GM21447 (cell line): ENCODE measurements at regions not wholly inside any gene's neighbourhood (a gene's known extent, or its start where the extent isn't known, plus 50 kb on each side); places are given as distances from the start of the nearest gene placed in this dataset.

Experiments
- ATAC-seq: cut with Tn5 transposase; IDR thresholded peaks from one replicate; pipeline ENCODE4 v1.9.1; 2021; ENCODE audit not compliant: unreplicated experiment

GRCh38 chr11:91178366-91178765 is 955.5 kb upstream of the CHORDC1 start:
- ATAC-seq = no peak

GRCh38 chr11:91174734-91175133 is 951.9 kb upstream of the CHORDC1 start:
- ATAC-seq = no peak

- ATAC-seq = no peak
Measured at GRCh38 chr11:91174193-91174592, 951.3 kb upstream of the CHORDC1 start.

DNA sequence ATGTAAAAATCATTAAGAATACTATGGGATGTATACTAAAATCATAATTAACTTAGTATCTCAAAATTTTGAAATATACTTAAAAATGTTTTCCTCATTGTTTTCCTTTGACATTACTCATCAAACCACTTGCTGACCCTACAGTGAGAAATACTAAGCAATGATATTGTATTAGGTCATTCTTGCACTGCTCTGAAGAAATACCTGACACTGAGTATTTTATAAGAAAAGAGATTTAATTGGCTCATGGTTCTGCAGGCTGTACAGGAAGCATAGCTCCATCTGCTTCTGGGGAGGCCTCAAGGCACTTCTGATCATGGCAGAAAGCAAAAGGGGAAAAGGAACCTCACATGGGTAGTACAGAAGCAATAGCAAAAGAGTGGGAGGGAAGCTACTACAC is 950.9 kb upstream of the CHORDC1 start:
- no peak for ATAC-seq

GRCh38 chr11:91170711-91171110 is 947.9 kb upstream of the CHORDC1 start:
- ATAC-seq = no peak

DNA sequence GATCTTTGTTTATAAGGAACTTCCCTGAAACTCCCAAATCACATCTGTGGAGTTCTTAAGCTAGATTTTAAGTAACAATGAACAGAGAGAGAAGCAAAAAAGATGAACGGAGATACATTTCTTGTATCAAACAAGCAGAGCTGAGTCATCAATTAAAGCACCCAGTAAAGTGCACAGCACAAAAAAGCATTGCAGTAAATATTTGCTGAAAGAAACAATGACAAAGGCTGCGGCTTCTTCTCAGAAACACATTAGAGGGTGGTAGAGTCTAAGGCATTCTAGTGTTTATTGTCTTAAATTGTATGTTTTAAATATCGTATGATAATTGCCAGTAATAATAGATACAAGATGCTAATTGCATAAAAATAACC is 941.6 kb upstream of the CHORDC1 start:
- no peak for ATAC-seq

- no peak for ATAC-seq
Measured at GRCh38 chr11:91163619-91164451, 941.0 kb upstream of the CHORDC1 start.

DNA sequence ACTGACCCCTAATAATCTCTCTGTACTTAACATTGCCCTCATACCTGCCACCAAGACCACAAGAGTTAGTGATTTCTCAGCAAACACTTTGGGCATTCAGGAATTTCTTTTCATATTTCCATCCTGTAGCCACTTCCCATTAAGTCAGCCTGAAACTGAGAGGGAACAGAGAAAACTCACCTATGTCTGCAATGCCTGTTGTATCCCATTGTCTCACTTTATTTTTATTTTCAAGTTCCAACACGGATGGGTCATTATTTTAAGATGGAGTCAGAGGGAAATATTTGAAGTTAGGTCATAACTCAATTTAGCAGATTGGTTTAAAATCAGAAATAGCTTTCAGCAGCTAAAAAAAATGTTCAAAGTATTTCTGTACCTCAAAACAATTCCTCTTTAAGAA is 937.8 kb upstream of the CHORDC1 start:
- ATAC-seq = no peak

DNA sequence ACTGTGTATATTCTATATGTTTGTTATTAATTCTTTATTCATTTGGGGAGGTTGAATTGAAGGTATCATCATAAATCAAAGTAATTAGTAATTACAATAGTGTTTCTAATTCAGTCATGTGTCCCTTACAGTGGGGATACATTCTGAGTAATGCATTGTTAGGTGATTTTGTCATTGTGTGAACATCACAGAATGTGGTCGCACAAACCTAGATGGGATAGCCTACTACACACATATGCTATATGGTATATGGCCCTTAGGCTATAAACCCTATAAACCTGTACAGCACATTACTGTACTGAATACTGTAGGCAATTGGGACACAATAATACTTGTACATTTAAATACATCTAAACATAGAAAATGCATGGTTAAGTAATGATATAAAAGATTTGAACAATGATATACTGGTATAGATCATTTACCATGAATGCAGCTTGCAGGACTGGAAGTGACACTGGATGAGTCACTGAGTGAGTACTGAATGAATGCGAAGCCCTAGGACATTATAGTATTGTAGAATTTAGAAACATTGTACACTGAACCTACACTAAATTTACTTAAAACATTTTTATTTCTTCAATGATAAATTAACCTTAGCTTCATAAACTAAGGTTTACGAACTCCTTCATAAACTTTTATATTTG is 936.2 kb upstream of the CHORDC1 start:
- no peak for ATAC-seq

DNA sequence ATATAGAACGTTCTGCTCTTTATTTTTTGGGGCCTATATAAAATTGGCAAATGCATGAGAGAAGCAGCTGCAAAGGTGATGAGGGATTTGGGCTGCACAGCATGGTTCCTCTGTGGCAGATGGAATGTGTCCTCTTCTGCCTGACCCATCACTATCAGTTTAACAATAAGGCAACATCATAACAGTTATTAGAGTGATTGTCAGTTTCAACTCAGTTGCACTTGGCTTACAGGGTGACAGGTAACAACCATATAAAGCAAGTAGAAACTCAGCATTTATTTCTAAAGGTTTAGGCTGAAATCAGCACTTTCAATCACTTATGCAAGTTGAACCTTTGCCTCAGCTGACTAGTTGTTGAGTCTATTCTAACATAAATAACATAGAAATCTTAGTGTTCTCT is 935.4 kb upstream of the CHORDC1 start:
- no peak for ATAC-seq

DNA sequence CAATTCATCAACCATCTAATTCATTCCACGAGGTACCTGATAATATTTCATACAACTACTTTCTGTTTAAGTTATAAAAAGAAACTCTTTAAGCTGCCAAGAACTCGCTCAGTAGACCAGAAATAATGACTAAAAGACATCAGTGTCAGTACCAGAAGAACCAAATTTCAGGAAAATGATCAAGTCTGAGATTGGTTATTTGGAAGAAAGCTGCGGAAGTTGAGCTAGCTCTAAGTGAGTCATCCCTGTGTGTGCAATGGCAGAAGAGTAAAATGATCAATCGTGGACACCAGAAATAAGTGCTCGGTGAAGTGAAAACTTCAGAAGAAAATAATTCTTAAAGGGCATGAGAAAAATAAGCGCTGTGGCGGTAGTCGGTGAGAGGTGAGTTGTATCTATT is 933.2 kb upstream of the CHORDC1 start:
- no peak for ATAC-seq

GRCh38 chr11:91147885-91148284 is 925.0 kb upstream of the CHORDC1 start:
- no peak for ATAC-seq

DNA sequence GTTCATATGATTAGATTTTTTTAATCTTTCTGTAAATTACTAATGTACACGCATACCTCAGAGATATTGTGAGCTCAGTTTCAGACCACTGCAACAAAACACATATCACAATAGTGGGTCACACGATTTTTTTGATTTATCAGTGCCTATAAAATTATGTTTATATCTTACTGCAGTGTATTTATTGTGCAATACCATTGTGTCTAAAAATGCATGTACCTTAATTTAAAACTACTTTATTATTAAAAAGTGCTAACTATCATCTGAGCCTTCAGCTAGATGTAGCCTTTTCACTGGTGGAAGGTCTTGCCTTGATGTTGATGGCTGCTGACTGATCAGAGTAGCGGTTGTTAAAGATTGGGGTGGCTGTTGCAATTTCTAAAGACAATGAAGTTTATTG is 918.8 kb upstream of the CHORDC1 start:
- ATAC-seq = no peak

GRCh38 chr11:91136631-91137030 is 913.8 kb upstream of the CHORDC1 start:
- no peak for ATAC-seq

DNA sequence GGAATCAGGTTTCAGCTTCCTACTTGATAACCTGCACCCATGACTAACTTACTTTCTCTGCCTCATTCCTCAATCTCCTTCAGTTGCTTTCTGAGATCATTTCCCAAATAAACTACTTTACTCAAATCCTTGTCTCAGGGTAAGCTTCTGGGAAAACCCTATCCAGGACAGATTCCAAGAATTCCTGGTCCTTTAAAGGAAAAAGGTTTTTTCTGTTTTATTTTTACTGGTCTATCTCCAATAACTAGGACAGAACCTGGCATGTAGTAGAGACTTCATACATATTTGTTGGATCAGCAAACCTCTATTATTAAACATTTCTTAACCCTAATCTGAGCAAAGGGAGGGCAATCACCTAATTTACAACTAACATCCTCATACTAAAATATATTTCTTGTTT is 910.5 kb upstream of the CHORDC1 start:
- ATAC-seq = no peak

DNA sequence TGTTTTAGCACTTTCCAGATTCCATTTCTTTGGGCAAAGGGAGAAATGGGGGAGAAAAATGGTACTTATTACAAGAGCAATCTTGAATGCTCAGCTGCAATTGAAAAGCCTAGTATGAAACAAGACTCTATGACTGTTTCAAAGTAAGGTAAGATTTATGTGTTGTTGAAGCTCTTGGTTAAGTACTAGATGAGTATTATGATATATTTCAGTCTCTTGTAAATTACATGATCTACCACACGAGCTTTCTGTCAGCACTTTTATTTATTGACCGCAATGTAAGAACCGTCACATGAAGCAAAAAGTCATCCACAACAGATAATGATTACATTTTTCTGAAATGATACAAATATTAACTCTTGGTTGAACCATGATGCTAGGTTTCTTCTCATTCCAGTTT is 906.7 kb upstream of the CHORDC1 start:
- no peak for ATAC-seq

DNA sequence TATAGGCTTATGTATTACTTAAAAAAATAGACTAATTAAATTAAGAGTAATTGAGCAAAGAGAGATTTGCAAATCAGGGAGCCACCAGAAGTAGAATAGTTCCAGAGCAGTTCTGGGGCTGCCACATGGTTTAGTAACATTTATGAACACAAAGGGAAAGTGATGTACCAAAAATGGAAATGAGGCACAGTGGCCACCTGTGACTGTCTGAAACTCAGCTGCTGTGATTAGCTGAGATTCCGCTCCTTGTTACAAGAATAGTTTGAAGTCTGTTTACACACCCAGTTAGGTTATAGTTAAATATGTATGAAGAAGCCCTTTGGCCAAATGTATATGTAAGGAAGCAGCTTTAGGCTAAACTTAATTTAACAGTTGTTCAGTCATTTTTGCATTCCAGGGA is 901.5 kb upstream of the CHORDC1 start:
- no peak for ATAC-seq

GRCh38 chr11:91115116-91115515 is 892.3 kb upstream of the CHORDC1 start:
- no peak for ATAC-seq

- ATAC-seq = no peak
Measured at GRCh38 chr11:91104237-91104636, 881.4 kb upstream of the CHORDC1 start.

DNA sequence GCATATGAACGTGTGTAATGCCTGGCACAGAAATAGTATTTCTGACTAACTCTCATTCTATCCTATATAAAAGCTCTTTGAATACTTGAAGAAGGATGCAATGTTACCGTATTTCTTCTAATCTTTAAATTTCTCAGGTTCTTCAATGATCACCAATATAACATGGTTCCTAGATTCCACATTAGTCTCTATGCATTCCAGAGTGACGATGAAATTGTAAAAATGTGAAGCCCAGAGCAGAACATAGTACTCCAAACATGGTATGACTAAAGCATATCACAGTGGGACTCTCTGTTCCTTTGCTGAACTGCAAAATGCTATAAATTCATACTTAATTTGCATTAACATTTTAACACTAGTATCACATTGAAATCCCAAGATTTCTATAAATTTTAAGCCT is 877.6 kb upstream of the CHORDC1 start:
- ATAC-seq = no peak

GRCh38 chr11:91097083-91097482 is 874.2 kb upstream of the CHORDC1 start:
- no peak for ATAC-seq

- no peak for ATAC-seq
Measured at GRCh38 chr11:91093141-91093540, 870.3 kb upstream of the CHORDC1 start.

- no peak for ATAC-seq
Measured at GRCh38 chr11:91091563-91091962, 868.7 kb upstream of the CHORDC1 start.
